GM04503 (cell line): ENCODE measurements at regions not wholly inside any gene's neighbourhood (a gene's known extent, or its start where the extent isn't known, plus 50 kb on each side); places are given as distances from the start of the nearest gene placed in this dataset.
"Not testable (repeated sequence)": the region's sequence is repeated elsewhere in the genome, so short reads cannot be mapped to it uniquely, and the experiment has no call there.

Source experiments
- DNase-seq: peaks from one replicate; pipeline ENCODE4 v3.0.0-alpha.2; 2012; ENCODE audit warnings: low read depth

GRCh38 chr2:111533557-111534247 lies 350.3 kb downstream of the ANAPC1 start:
- peak; percentile 15 for DNase-seq

- peak; percentile 22 for DNase-seq
These were observed 349.1 kb downstream of the ANAPC1 start for GRCh38 chr2:111534910-111535352.

- peak; percentile 27 for DNase-seq
These were observed 348.6 kb downstream of the ANAPC1 start for GRCh38 chr2:111535404-111535803.

GRCh38 chr2:111537078-111537655 lies 346.8 kb downstream of the ANAPC1 start:
- no peak for DNase-seq

- not testable (repeated sequence) for DNase-seq
These were observed 344.0 kb downstream of the ANAPC1 start for GRCh38 chr2:111539991-111540390.

- DNase-seq, result not testable (repeated sequence)
These were observed 341.7 kb downstream of the ANAPC1 start for GRCh38 chr2:111542120-111542774.

- DNase-seq, result not testable (repeated sequence)
These were observed 340.0 kb downstream of the ANAPC1 start for GRCh38 chr2:111544006-111544405.

- not testable (repeated sequence) for DNase-seq
These were observed 338.1 kb downstream of the ANAPC1 start for GRCh38 chr2:111545723-111546431.

GRCh38 chr2:111546578-111546977 lies 337.4 kb downstream of the ANAPC1 start:
- DNase-seq, result not testable (repeated sequence)

GRCh38 chr2:111549174-111549573 lies 334.8 kb downstream of the ANAPC1 start:
- DNase-seq, result not testable (repeated sequence)

- not testable (repeated sequence) for DNase-seq
These were observed 332.6 kb downstream of the ANAPC1 start for GRCh38 chr2:111551428-111551827.

- DNase-seq, result not testable (repeated sequence)
These were observed 331.4 kb downstream of the ANAPC1 start for GRCh38 chr2:111552625-111553024.

GRCh38 chr2:111559301-111559700 lies 324.7 kb downstream of the ANAPC1 start:
- DNase-seq, result not testable (repeated sequence)

GRCh38 chr2:111559814-111560213 lies 324.2 kb downstream of the ANAPC1 start:
- not testable (repeated sequence) for DNase-seq

GRCh38 chr2:111566068-111566467 lies 317.9 kb downstream of the ANAPC1 start:
- DNase-seq, result not testable (repeated sequence)

GRCh38 chr2:111567233-111567632 lies 316.8 kb downstream of the ANAPC1 start:
- DNase-seq, result not testable (repeated sequence)

- DNase-seq, result not testable (repeated sequence)
These were observed 314.4 kb downstream of the ANAPC1 start for GRCh38 chr2:111569356-111570199.

GRCh38 chr2:111570300-111571114 lies 313.5 kb downstream of the ANAPC1 start:
- peak; percentile 3 for DNase-seq

- not testable (repeated sequence) for DNase-seq
These were observed 309.2 kb downstream of the ANAPC1 start for GRCh38 chr2:111574803-111575202.

GRCh38 chr2:111577154-111577885 lies 306.7 kb downstream of the ANAPC1 start:
- not testable (repeated sequence) for DNase-seq
